ENCODE measurements at regions not wholly inside any gene's neighbourhood (a gene's known extent, or its start where the extent isn't known, plus 50 kb on each side); places are given as distances from the start of the nearest gene placed in this dataset.

GRCh38 chr1:14476170-14476955 lies 122.1 kb upstream of the KAZN start:
- Histone ChIP-seq H3K27me3 (ENCODE audit: control insufficient read depth, low read length) (no peaks in the 10 kb centered on the region), H3K36me3 (ENCODE audit: control insufficient read depth, low read length) (no peaks in the 10 kb centered on the region), H3K4me1 (ENCODE audit: control insufficient read depth, low read length) (no peaks in the 10 kb centered on the region), H3K79me2 (ENCODE audit: control insufficient read depth, low read length) (no peaks in the 10 kb centered on the region), H3F3A (ENCODE audit: control insufficient read depth, insufficient read depth) (no peaks in the 10 kb centered on the region), H3K9me2 (replicated peaks; ENCODE audit: control insufficient read depth, low read length) (no peaks in the 10 kb centered on the region), H4K20me1 (ENCODE audit: control insufficient read depth, insufficient read depth, low read depth, low read length) (no peaks in the 10 kb centered on the region), H3K27ac (ENCODE audit: low read depth, low read length) (no peak overlapping the region), H3K4me2 (ENCODE audit: low read length) (no peak overlapping the region), H3K9me3 (ENCODE audit: control insufficient read depth, insufficient read depth, low read length) (no peaks in the 10 kb centered on the region), H3K4me3 (ENCODE audit: low read length) (no peak overlapping the region)
- TF ChIP-seq EZH2phosphoT487 (IDR thresholded peaks at IDR 0.05; ENCODE audit: borderline replicate concordance, low read length), result no peak
- no peak for TF ChIP-seq CTCF (IDR thresholded peaks at IDR 0.05; ENCODE audit: low read depth, low read length, poor library complexity, severe bottlenecking)

- Histone ChIP-seq H3K27me3 (ENCODE audit: control insufficient read depth, low read length) (no peaks in the 10 kb centered on the region), H3K36me3 (ENCODE audit: control insufficient read depth, low read length) (no peaks in the 10 kb centered on the region), H3K4me3 (ENCODE audit: low read length) (no peak overlapping the region), H3K4me1 (ENCODE audit: control insufficient read depth, low read length) (no peaks in the 10 kb centered on the region), H3K9me3 (ENCODE audit: control insufficient read depth, insufficient read depth, low read length) (no peaks in the 10 kb centered on the region), H3K9me2 (replicated peaks; ENCODE audit: control insufficient read depth, low read length) (no peaks in the 10 kb centered on the region), H4K20me1 (ENCODE audit: control insufficient read depth, insufficient read depth, low read depth, low read length) (no peaks in the 10 kb centered on the region), H3K79me2 (ENCODE audit: control insufficient read depth, low read length) (no peaks in the 10 kb centered on the region), H3K4me2 (ENCODE audit: low read length) (no peak overlapping the region), H3K27ac (ENCODE audit: low read depth, low read length) (no peak overlapping the region), H3F3A (ENCODE audit: control insufficient read depth, insufficient read depth) (no peaks in the 10 kb centered on the region)
- TF ChIP-seq CTCF (IDR thresholded peaks at IDR 0.05; ENCODE audit: low read depth, low read length, poor library complexity, severe bottlenecking), result no peak
- TF ChIP-seq EZH2phosphoT487 (IDR thresholded peaks at IDR 0.05; ENCODE audit: borderline replicate concordance, low read length), result no peak
These were observed 120.4 kb upstream of the KAZN start for GRCh38 chr1:14478120-14478519.

- no peaks in the 10 kb centered on the region for H3K9me3 ChIP-seq (ENCODE audit: control insufficient read depth, insufficient read depth, low read length)
- H3K27me3 ChIP-seq (ENCODE audit: control insufficient read depth, low read length), result no peaks in the 10 kb centered on the region; the same call in 1 of the 2 replicates
- H3K79me2 ChIP-seq (ENCODE audit: control insufficient read depth, low read length), result no peaks in the 10 kb centered on the region
- H3K36me3 ChIP-seq (ENCODE audit: control insufficient read depth, low read length), result no peaks in the 10 kb centered on the region
- no peak overlapping the region for H3K4me3 ChIP-seq (ENCODE audit: low read length)
- H3K4me2 ChIP-seq (ENCODE audit: low read length), result no peak overlapping the region
- no peak for TF ChIP-seq EZH2phosphoT487 (IDR thresholded peaks at IDR 0.05; ENCODE audit: borderline replicate concordance, low read length)
- no peaks in the 10 kb centered on the region for H3F3A ChIP-seq (ENCODE audit: control insufficient read depth, insufficient read depth)
- no peaks in the 10 kb centered on the region for H3K4me1 ChIP-seq (ENCODE audit: control insufficient read depth, low read length)
- H3K27ac ChIP-seq (ENCODE audit: low read depth, low read length), result no peak overlapping the region
- H3K9me2 ChIP-seq (replicated peaks; ENCODE audit: control insufficient read depth, low read length), result no peaks in the 10 kb centered on the region
- no peaks in the 10 kb centered on the region for H4K20me1 ChIP-seq (ENCODE audit: control insufficient read depth, insufficient read depth, low read depth, low read length)
These were observed 118.6 kb upstream of the KAZN start for GRCh38 chr1:14479865-14480264.

GRCh38 chr1:14482784-14483450 lies 115.6 kb upstream of the KAZN start:
- Histone ChIP-seq H4K20me1 (ENCODE audit: control insufficient read depth, insufficient read depth, low read depth, low read length) (no peaks in the 10 kb centered on the region), H3K4me1 (ENCODE audit: control insufficient read depth, low read length) (no peaks in the 10 kb centered on the region)

More at GRCh38 chr1:14482784-14483450, 115.6 kb upstream of the KAZN start:
- Histone ChIP-seq H3K79me2 (ENCODE audit: control insufficient read depth, low read length) (no peaks in the 10 kb centered on the region), H3K36me3 (ENCODE audit: control insufficient read depth, low read length) (no peaks in the 10 kb centered on the region), H3F3A (ENCODE audit: control insufficient read depth, insufficient read depth) (no peaks in the 10 kb centered on the region), H3K9me2 (replicated peaks; ENCODE audit: control insufficient read depth, low read length) (no peaks in the 10 kb centered on the region), H3K27ac (ENCODE audit: low read depth, low read length) (no peak overlapping the region), H3K4me2 (ENCODE audit: low read length) (no peak overlapping the region), H3K4me3 (ENCODE audit: low read length) (no peak overlapping the region), H3K27me3 (ENCODE audit: control insufficient read depth, low read length) (no peaks in the 10 kb centered on the region; the same call in 1 of the 2 replicates), H3K9me3 (ENCODE audit: control insufficient read depth, insufficient read depth, low read length) (no peaks in the 10 kb centered on the region)
- no peak for TF ChIP-seq EZH2phosphoT487 (IDR thresholded peaks at IDR 0.05; ENCODE audit: borderline replicate concordance, low read length)

Measured in DOHH2 (cell line).